Fibroblast of pulmonary artery (primary cell): ENCODE measurements at regions not wholly inside any gene's neighbourhood (a gene's known extent, or its start where the extent isn't known, plus 50 kb on each side); places are given as distances from the start of the nearest gene placed in this dataset.

Experiments used
- DNase-seq: peaks from one replicate; pipeline ENCODE4 v3.0.0-alpha.2; 2010; ENCODE audit warnings: low read depth
- H3K4me3 ChIP-seq: replicated peaks from 2 replicates; pipeline ENCODE4 v1.5.1; 2011; ENCODE audit warnings: low read depth, mild to moderate bottlenecking, control low read depth, low read length, moderate library complexity
- CTCF ChIP-seq: IDR thresholded peaks from 2 replicates; pipeline ENCODE4 v1.5.1; 2011; ENCODE audit warnings: mild to moderate bottlenecking, control low read depth, low read length, inconsistent platforms; ENCODE audit errors: missing control alignments

GRCh38 chr4:28254003-28254402, 1393.4 kb downstream of the STIM2 start:
- H3K4me3 ChIP-seq, result no peak overlapping the region
- no peak for TF ChIP-seq CTCF
- DNase-seq, result no peak

- no peak overlapping the region for H3K4me3 ChIP-seq
- TF ChIP-seq CTCF, result no peak
- DNase-seq, result no peak
Measured at GRCh38 chr4:28256295-28256694, 1395.7 kb downstream of the STIM2 start.

- DNase-seq, result no peak
- no peak overlapping the region for H3K4me3 ChIP-seq
- TF ChIP-seq CTCF, result no peak
Measured at GRCh38 chr4:28259951-28260350, 1399.3 kb downstream of the STIM2 start.

- H3K4me3 ChIP-seq, result no peak overlapping the region
- DNase-seq, result no peak
- TF ChIP-seq CTCF, result no peak
Measured at GRCh38 chr4:28267166-28267565, 1406.5 kb downstream of the STIM2 start.

- no peak for TF ChIP-seq CTCF
- no peak for DNase-seq
- H3K4me3 ChIP-seq, result no peak overlapping the region
Measured at GRCh38 chr4:28269426-28269825, 1408.8 kb downstream of the STIM2 start.

- no peak overlapping the region for H3K4me3 ChIP-seq
- TF ChIP-seq CTCF, result no peak
- DNase-seq, result no peak
Measured at GRCh38 chr4:28277931-28278330, 1417.3 kb downstream of the STIM2 start.

GRCh38 chr4:28278676-28279075, 1418.0 kb downstream of the STIM2 start:
- peak; percentile 27 for DNase-seq
- no peak overlapping the region for H3K4me3 ChIP-seq

More at GRCh38 chr4:28278676-28279075, 1418.0 kb downstream of the STIM2 start:
- no peak for TF ChIP-seq CTCF
